Neural cell (in vitro differentiated cells): ENCODE measurements at regions not wholly inside any gene's neighbourhood (a gene's known extent, or its start where the extent isn't known, plus 50 kb on each side); places are given as distances from the start of the nearest gene placed in this dataset.

Source experiments
- H2AFZ ChIP-seq: fragments of 200-600, 300-800 bp; sonication (generic), shearing (Covaris generic); 2 replicates; pipeline ENCODE4 v1.6.0; 2014; ENCODE audit warnings: low read depth, mild to moderate bottlenecking, antibody characterized with exemption, low read length, moderate library complexity
- H3F3A ChIP-seq: fragments of 200-600 bp; shearing (Covaris generic); 2 replicates; pipeline ENCODE4 v1.6.1; 2016; ENCODE audit warnings: mild to moderate bottlenecking, moderate library complexity, mixed read lengths, antibody characterized with exemption, low read length; ENCODE audit not compliant: insufficient read depth, poor library complexity, severe bottlenecking
- H3K27ac ChIP-seq: fragments of 200-600, 300-800 bp; sonication (generic), shearing (Covaris generic); 2 replicates; pipeline ENCODE4 v1.5.1; 2014; ENCODE audit warnings: mild to moderate bottlenecking, low read length, moderate library complexity
- H3K27me3 ChIP-seq: fragments of 300-800, 200-600 bp; sonication (generic), shearing (Covaris generic); 2 replicates; pipeline ENCODE4 v1.6.0; 2014; ENCODE audit warnings: mild to moderate bottlenecking, low read depth, low read length, moderate library complexity; ENCODE audit not compliant: insufficient read depth
- H3K36me3 ChIP-seq: fragments of 300-800, 200-600 bp; sonication (generic), shearing (Covaris generic); 2 replicates; pipeline ENCODE4 v1.5.1; 2014; ENCODE audit warnings: mild to moderate bottlenecking, antibody characterized with exemption, low read length, moderate library complexity; ENCODE audit not compliant: insufficient read depth
- H3K4me2 ChIP-seq: fragments of 300-800, 200-600 bp; sonication (generic), shearing (Covaris generic); 2 replicates; pipeline ENCODE4 v1.6.0; 2014; ENCODE audit warnings: mild to moderate bottlenecking, low read length
- H3K4me3 ChIP-seq: fragments of 300-800, 200-600 bp; sonication (generic), shearing (Covaris generic); 2 replicates; pipeline ENCODE4 v1.5.1; 2014; ENCODE audit warnings: mild to moderate bottlenecking, low read length, moderate library complexity
- H3K79me2 ChIP-seq: fragments of 200-600 bp; shearing (Covaris generic); replicated peaks from 2 replicates; pipeline ENCODE4 v1.6.0; 2014; ENCODE audit warnings: mild to moderate bottlenecking, low read length, moderate library complexity; ENCODE audit not compliant: insufficient read depth
- H3K9ac ChIP-seq: fragments of 300-800, 200-600 bp; sonication (generic), shearing (Covaris generic); 2 replicates; pipeline ENCODE4 v1.6.1; 2016; ENCODE audit warnings: mild to moderate bottlenecking, low read length, mixed read lengths
- H3K9me2 ChIP-seq: fragments of 200-600 bp; shearing (Covaris generic); 2 replicates; pipeline ENCODE4 v1.6.1; 2016; ENCODE audit warnings: mild to moderate bottlenecking, low read length, mixed read lengths; ENCODE audit not compliant: insufficient read depth
- H3K9me3 ChIP-seq: fragments of 200-600, 300-800 bp; sonication (generic), shearing (Covaris generic); 2 replicates; pipeline ENCODE4 v1.6.1; 2016; ENCODE audit warnings: mild to moderate bottlenecking, mixed run types, low read length, moderate library complexity, mixed read lengths
- H4K20me1 ChIP-seq: fragments of 200-600 bp; shearing (Covaris generic); 2 replicates; pipeline ENCODE4 v1.6.1; 2016; ENCODE audit warnings: mild to moderate bottlenecking, mixed run types; ENCODE audit not compliant: insufficient read depth
- CTCF ChIP-seq: fragments of 450-650 bp; IDR thresholded peaks from 2 replicates; pipeline ENCODE4 v1.5.1; 2014; ENCODE audit warnings: antibody characterized with exemption, mild to moderate bottlenecking, moderate library complexity; ENCODE audit not compliant: poor library complexity, severe bottlenecking
- EP300 ChIP-seq: fragments of 450-650 bp; conservative IDR thresholded peaks from 2 replicates; pipeline ENCODE4 v1.6.1; 2014; ENCODE audit warnings: antibody characterized with exemption, mild to moderate bottlenecking, moderate library complexity; ENCODE audit not compliant: poor library complexity, severe bottlenecking
- EZH2 ChIP-seq: fragments of 200-600, 300-800 bp; shearing (Covaris generic), sonication (generic); IDR thresholded peaks from 2 replicates; pipeline ENCODE4 v1.6.1; 2014; ENCODE audit warnings: antibody characterized with exemption, low read length, borderline replicate concordance, mild to moderate bottlenecking; ENCODE audit not compliant: insufficient read depth, poor library complexity, severe bottlenecking
- MXI1 ChIP-seq: fragments of 450-650 bp; conservative IDR thresholded peaks from 2 replicates; pipeline ENCODE4 v1.6.1; 2014; ENCODE audit warnings: antibody characterized with exemption, mild to moderate bottlenecking; ENCODE audit not compliant: poor library complexity, severe bottlenecking
- POLR2AphosphoS5 ChIP-seq: IDR thresholded peaks from 2 replicates; pipeline ENCODE4 v1.6.1; 2012
- RAD21 ChIP-seq: fragments of 450-650 bp; conservative IDR thresholded peaks from 2 replicates; pipeline ENCODE4 v1.6.1; 2014; ENCODE audit warnings: antibody characterized with exemption, mild to moderate bottlenecking, moderate library complexity
- REST ChIP-seq: IDR thresholded peaks from 2 replicates; pipeline ENCODE4 v1.6.1; 2012; ENCODE audit warnings: borderline replicate concordance
- SMC3 ChIP-seq: fragments of 450-650 bp; conservative IDR thresholded peaks from 2 replicates; pipeline ENCODE4 v1.6.1; 2014; ENCODE audit warnings: antibody characterized with exemption, mild to moderate bottlenecking, moderate library complexity; ENCODE audit not compliant: poor library complexity
- TAF1 ChIP-seq: IDR thresholded peaks from 2 replicates; pipeline ENCODE4 v1.6.1; 2012; ENCODE audit warnings: low read depth

GRCh38 chr2:240255811-240256703 is 115.6 kb upstream of the OTOS start:
- Histone ChIP-seq H3K4me2 (no peak overlapping the region), H2AFZ (no peak overlapping the region), H3K9me3 (no peaks in the 10 kb centered on the region), H3K36me3 (no peaks in the 10 kb centered on the region), H3K27ac (no peak overlapping the region), H3K9ac (no peak overlapping the region), H4K20me1 (no peaks in the 10 kb centered on the region), H3F3A (no peaks in the 10 kb centered on the region), H3K27me3 (no peaks in the 10 kb centered on the region), H3K9me2 (no peaks in the 10 kb centered on the region), H3K79me2 (no peaks in the 10 kb centered on the region), H3K4me3 (no peak overlapping the region)
- TF ChIP-seq EZH2 = no peak
- no peak for TF ChIP-seq RAD21
- no peak for TF ChIP-seq EP300
- TF ChIP-seq POLR2AphosphoS5 = no peak
- no peak for TF ChIP-seq MXI1
- no peak for TF ChIP-seq TAF1
- TF ChIP-seq SMC3 = no peak
- TF ChIP-seq REST = no peak
- no peak for TF ChIP-seq CTCF

- no peaks in the 10 kb centered on the region for H3K9me3 ChIP-seq
- H3F3A ChIP-seq = no peaks in the 10 kb centered on the region
- H3K36me3 ChIP-seq = no peaks in the 10 kb centered on the region
- no peak overlapping the region for H3K4me2 ChIP-seq
- no peak overlapping the region for H3K4me3 ChIP-seq
- TF ChIP-seq RAD21 = no peak
- no peak for TF ChIP-seq REST
- no peak for TF ChIP-seq POLR2AphosphoS5
- TF ChIP-seq SMC3 = no peak
- no peak for TF ChIP-seq EZH2
- TF ChIP-seq EP300 = no peak
- no peak for TF ChIP-seq CTCF
- no peaks in the 10 kb centered on the region for H3K79me2 ChIP-seq
- no peaks in the 10 kb centered on the region for H3K27me3 ChIP-seq
- no peaks in the 10 kb centered on the region for H3K9me2 ChIP-seq
- H3K9ac ChIP-seq = no peak overlapping the region
- no peaks in the 10 kb centered on the region for H4K20me1 ChIP-seq
- H3K27ac ChIP-seq = no peak overlapping the region
- no peak overlapping the region for H2AFZ ChIP-seq
These were observed 116.5 kb upstream of the OTOS start for GRCh38 chr2:240256704-240257637.
